Astrocyte of the spinal cord (primary cell): ENCODE measurements at regions not wholly inside any gene's neighbourhood (a gene's known extent, or its start where the extent isn't known, plus 50 kb on each side); places are given as distances from the start of the nearest gene placed in this dataset.
A peak's percentile ranks its signal among the peaks of the same experiment; 100 is the strongest.

Experiments used
- DNase-seq: peaks from one replicate; pipeline ENCODE4 v3.0.0; 2011; ENCODE audit warnings: low read depth, low spot score
- H3K4me3 ChIP-seq: 2 replicates; pipeline ENCODE4 v1.5.1; 2011; ENCODE audit warnings: low read depth, mild to moderate bottlenecking, low read length, moderate library complexity
- CTCF ChIP-seq: IDR thresholded peaks from 2 replicates; pipeline ENCODE4 v1.5.1; 2012; ENCODE audit warnings: low read depth, mild to moderate bottlenecking, low read length, inconsistent platforms
- in situ Hi-C: cut with HindIII; loops from 2 replicates; pipeline ENCODE4 v1.10.0; 2017; ENCODE audit warnings: low sequenced_read_pairs

GRCh38 chr3:165644331-165644730 is 192.9 kb downstream of the BCHE start:
- TF ChIP-seq CTCF, result no peak
- no peak for DNase-seq
- no peak overlapping the region for H3K4me3 ChIP-seq
- in situ Hi-C loops, result no loop called here

- TF ChIP-seq CTCF, result no peak
- in situ Hi-C loops, result no loop called here
- DNase-seq, result peak; percentile 78
- no peak overlapping the region for H3K4me3 ChIP-seq
These were observed 193.8 kb downstream of the BCHE start for GRCh38 chr3:165643425-165643824.

- H3K4me3 ChIP-seq, result no peak overlapping the region
- in situ Hi-C loops, result no loop called here
- peak; percentile 98 for DNase-seq
- TF ChIP-seq CTCF, result no peak
These were observed 194.3 kb downstream of the BCHE start for GRCh38 chr3:165642761-165643420.

- no peak for TF ChIP-seq CTCF
- H3K4me3 ChIP-seq, result no peak overlapping the region
- DNase-seq, result peak; percentile 13
- in situ Hi-C loops, result no loop called here
These were observed 195.5 kb downstream of the BCHE start for GRCh38 chr3:165641569-165642310.

- DNase-seq, result no peak
- H3K4me3 ChIP-seq, result no peak overlapping the region
- in situ Hi-C loops, result no loop called here
- no peak for TF ChIP-seq CTCF
These were observed 196.3 kb downstream of the BCHE start for GRCh38 chr3:165640970-165641369.

- no peak overlapping the region for H3K4me3 ChIP-seq
- no peak for TF ChIP-seq CTCF
- in situ Hi-C loops, result no loop called here
- DNase-seq, result no peak
These were observed 197.2 kb downstream of the BCHE start for GRCh38 chr3:165640031-165640430.
